Dermis microvascular lymphatic vessel endothelial cell (primary cell): ENCODE measurements at regions not wholly inside any gene's neighbourhood (a gene's known extent, or its start where the extent isn't known, plus 50 kb on each side); places are given as distances from the start of the nearest gene placed in this dataset.

ENCODE experiments used
- DNase-seq, 2 donors: peaks; one replicate each; pipeline versions ENCODE4 v3.0.0 to v3.0.0-alpha.2; 2010; ENCODE audit warnings: low read depth in 2 of 2

GRCh38 chr20:4070323-4071177 is 55.2 kb upstream of the RNF24 start:
- DNase-seq, result no peak

DNA sequence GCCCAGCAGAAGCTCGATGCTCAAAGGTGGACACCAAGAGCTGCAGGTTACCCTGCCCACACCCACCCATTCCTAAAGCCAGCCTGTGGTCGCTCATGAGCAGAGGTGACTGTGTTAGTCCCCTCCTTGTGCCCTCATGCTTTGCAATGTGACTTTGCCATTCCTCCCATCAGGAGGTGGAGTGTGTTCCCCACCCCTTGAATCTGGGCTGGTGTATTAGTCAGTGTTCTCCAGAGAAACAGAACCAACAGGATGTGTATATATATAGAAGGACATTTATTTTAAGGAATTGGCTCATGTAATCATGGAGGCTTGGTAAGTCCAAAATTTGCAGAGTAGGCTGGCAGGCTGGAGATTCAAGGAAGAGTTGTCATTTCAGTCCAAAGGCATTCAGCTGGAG is 54.4 kb upstream of the RNF24 start:
- DNase-seq, result no peak

GRCh38 chr20:4068708-4069107 is 53.4 kb upstream of the RNF24 start:
- DNase-seq, result no peak

- DNase-seq, result peak in 1 of 2 donors; percentile 45
Observed at GRCh38 chr20:4067600-4068261, 52.4 kb upstream of the RNF24 start.

DNA sequence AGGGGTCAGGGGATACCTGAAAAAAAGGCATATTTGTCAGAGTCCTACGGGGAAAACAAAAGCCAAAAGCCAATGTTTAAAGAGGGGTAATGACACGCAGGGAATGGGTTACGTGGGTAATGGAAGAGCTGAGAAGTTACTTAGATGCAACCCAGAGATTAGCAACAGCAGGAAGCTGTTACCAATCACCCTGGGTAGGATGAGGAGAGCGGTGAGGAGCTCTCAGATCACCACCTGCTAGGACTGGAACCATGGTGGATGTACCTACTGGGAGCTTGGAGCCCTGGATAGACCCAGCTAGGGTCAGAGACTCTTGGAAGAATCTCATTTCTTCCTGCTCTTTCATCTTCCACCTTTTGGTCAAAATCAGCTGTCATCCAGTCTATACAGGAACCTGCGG is 51.2 kb upstream of the RNF24 start:
- DNase-seq, result no peak

- DNase-seq, result peak; percentile 42 to 91
Observed at GRCh38 chr20:4065391-4065844, 50.1 kb upstream of the RNF24 start.
